ENCODE measurements at regions not wholly inside any gene's neighbourhood (a gene's known extent, or its start where the extent isn't known, plus 50 kb on each side); places are given as distances from the start of the nearest gene placed in this dataset.

DNA sequence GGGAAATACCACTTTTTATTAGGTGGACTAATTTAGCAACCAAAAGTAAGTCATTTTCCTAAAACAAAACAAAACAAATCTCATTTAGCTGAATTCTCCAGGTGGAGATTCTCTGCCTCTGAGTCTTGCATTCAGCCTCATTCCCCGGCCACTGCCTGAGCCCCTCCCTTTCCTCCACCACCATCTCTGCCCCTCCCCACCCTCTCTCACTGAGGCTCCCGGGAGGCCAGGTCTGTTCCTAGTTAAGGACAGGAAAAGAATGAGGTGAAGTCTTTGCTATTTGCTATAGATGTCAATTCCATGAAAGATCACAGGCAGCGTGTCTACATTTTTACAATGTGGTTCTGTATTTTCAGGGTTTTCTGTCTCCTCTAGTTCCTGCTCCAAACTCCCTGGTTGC, 83.0 kb upstream of the SOX11 start:
- TF ChIP-seq, protein P1, sequence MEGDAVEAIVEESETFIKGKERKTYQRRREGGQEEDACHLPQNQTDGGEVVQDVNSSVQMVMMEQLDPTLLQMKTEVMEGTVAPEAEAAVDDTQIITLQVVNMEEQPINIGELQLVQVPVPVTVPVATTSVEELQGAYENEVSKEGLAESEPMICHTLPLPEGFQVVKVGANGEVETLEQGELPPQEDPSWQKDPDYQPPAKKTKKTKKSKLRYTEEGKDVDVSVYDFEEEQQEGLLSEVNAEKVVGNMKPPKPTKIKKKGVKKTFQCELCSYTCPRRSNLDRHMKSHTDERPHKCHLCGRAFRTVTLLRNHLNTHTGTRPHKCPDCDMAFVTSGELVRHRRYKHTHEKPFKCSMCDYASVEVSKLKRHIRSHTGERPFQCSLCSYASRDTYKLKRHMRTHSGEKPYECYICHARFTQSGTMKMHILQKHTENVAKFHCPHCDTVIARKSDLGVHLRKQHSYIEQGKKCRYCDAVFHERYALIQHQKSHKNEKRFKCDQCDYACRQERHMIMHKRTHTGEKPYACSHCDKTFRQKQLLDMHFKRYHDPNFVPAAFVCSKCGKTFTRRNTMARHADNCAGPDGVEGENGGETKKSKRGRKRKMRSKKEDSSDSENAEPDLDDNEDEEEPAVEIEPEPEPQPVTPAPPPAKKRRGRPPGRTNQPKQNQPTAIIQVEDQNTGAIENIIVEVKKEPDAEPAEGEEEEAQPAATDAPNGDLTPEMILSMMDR (IDR thresholded peaks at IDR 0.05): no peak
- TF ChIP-seq POLR2A (IDR thresholded peaks at IDR 0.05): no peak
